Body of pancreas (tissue), 4 donors: ENCODE measurements at regions not wholly inside any gene's neighbourhood (a gene's known extent, or its start where the extent isn't known, plus 50 kb on each side); places are given as distances from the start of the nearest gene placed in this dataset.

ENCODE experiments used
- ATAC-seq: fragments of 150-250 bp; one replicate; pipeline ENCODE4 v1.9.1; 2016
- DNase-seq, 4 donors: peaks; one replicate each; pipeline ENCODE4 v3.0.0-alpha.2; 2019
- H3K27ac ChIP-seq, 4 donors: fragments of 200-600 bp; sonication (generic); 1 replicate in 3 of 4; 2 replicates in 1 of 4; pipeline versions ENCODE4 v1.5.1 to v1.6.1; 2016 to 2019; ENCODE audit warnings: mild to moderate bottlenecking in 1 of 4, mixed read lengths in 1 of 4, moderate library complexity in 1 of 4
- H3K27me3 ChIP-seq, 2 donors: fragments of 200-600 bp; sonication (generic); one replicate each; pipeline ENCODE4 v1.6.0; 2016; ENCODE audit warnings: mild to moderate bottlenecking in 1 of 2
- H3K36me3 ChIP-seq, 2 donors: fragments of 200-600 bp; sonication (generic); replicated peaks in 1 of 2; 2 replicates each; pipeline ENCODE4 v1.5.1; 2016; ENCODE audit warnings: low read depth in 2 of 2; ENCODE audit not compliant: insufficient read depth in 1 of 2
- H3K4me1 ChIP-seq: fragments of 200-600 bp; sonication (generic); one replicate; pipeline ENCODE4 v1.6.0; 2016
- H3K4me3 ChIP-seq, 2 donors: fragments of 200-600 bp; sonication (generic); 1 replicate in 1 of 2; 2 replicates in 1 of 2; pipeline ENCODE4 v1.5.1; 2016 to 2019
- H3K9me3 ChIP-seq, 3 donors: fragments of 200-600 bp; sonication (generic); 1 replicate in 2 of 3; 2 replicates in 1 of 3; pipeline ENCODE4 v1.5.1; 2016
- CTCF ChIP-seq, 7 experiments: fragments of 450-650 bp in 4 of 7; fragments of 200-600 bp in 3 of 7; sonication (generic) in 3 of 7; IDR thresholded peaks; one replicate each; pipeline ENCODE4 v1.5.1; 2016 to 2019; ENCODE audit warnings: antibody characterized with exemption in 7 of 7
- POLR2A ChIP-seq, 3 donors: fragments of 450-650 bp; IDR thresholded peaks; one replicate each; pipeline ENCODE4 v1.6.1; 2016; ENCODE audit warnings: antibody characterized with exemption in 3 of 3, mild to moderate bottlenecking in 2 of 3
- WGBS, 2 donors: methylation state at CpG; one replicate each; pipeline ENCODE4 v1.1.5; 2017; 5-methylcytosine and 5-hydroxymethylcytosine counted together
- intact Hi-C: fragments of 100-400 bp; cut with DNase I; formaldehyde crosslinking; loops from one replicate; pipeline ENCODE4 v1.15.1; 2023

- TF ChIP-seq POLR2A (IDR thresholded peaks at IDR 0.05) (no peak), CTCF (IDR thresholded peaks at IDR 0.05) (no peak)
- Histone ChIP-seq H3K36me3 (no peaks in the 10 kb centered on the region), H3K27ac (no peak overlapping the region), H3K4me3 (no peak overlapping the region), H3K27me3 (no peaks in the 10 kb centered on the region), H3K4me1 (no peaks in the 10 kb centered on the region), H3K9me3 (no peaks in the 10 kb centered on the region)
- intact Hi-C loops: no loop called here
- ATAC-seq (peak; percentile 82), DNase-seq (no peak)
- 51 to 57% methylated on average over 6 of the region's 6 CpGs for WGBS, 2 donors
Measured at GRCh38 chr6:11343963-11344723, 111.7 kb upstream of the NEDD9 start.

- ATAC-seq (no peak), DNase-seq (no peak)
- Histone ChIP-seq H3K27me3 (no peaks in the 10 kb centered on the region), H3K36me3 (no peaks in the 10 kb centered on the region), H3K9me3 (no peaks in the 10 kb centered on the region), H3K4me3 (no peak overlapping the region), H3K27ac (no peak overlapping the region), H3K4me1 (no peaks in the 10 kb centered on the region)
- TF ChIP-seq POLR2A (IDR thresholded peaks at IDR 0.05) (no peak), CTCF (IDR thresholded peaks at IDR 0.05) (no peak)
- intact Hi-C loops: no loop called here
- 70 to 75% methylated on average over 2 of the region's 2 CpGs for WGBS, 2 donors
Measured at GRCh38 chr6:11341867-11342266, 109.4 kb upstream of the NEDD9 start.

- intact Hi-C loops: no loop called here
- Histone ChIP-seq H3K9me3 (no peaks in the 10 kb centered on the region), H3K36me3 (no peaks in the 10 kb centered on the region), H3K4me3 (no peak overlapping the region), H3K4me1 (no peaks in the 10 kb centered on the region), H3K27ac (no peak overlapping the region), H3K27me3 (no peaks in the 10 kb centered on the region)
- 70 to 75% methylated on average over 3 of the region's 3 CpGs for WGBS, 2 donors
- ATAC-seq: no peak
- no peak for DNase-seq
- TF ChIP-seq CTCF (IDR thresholded peaks at IDR 0.05): no peak
- no peak for TF ChIP-seq POLR2A (IDR thresholded peaks at IDR 0.05)
Measured at GRCh38 chr6:11341303-11341702, 108.8 kb upstream of the NEDD9 start.

- H3K36me3 ChIP-seq: no peaks in the 10 kb centered on the region
- no peaks in the 10 kb centered on the region for H3K27me3 ChIP-seq
- H3K4me1 ChIP-seq: no peaks in the 10 kb centered on the region
- ATAC-seq (no peak), DNase-seq (no peak)
- WGBS, 2 donors: 50 to 54% methylated on average over 1 of the region's 1 CpG
- H3K4me3 ChIP-seq: no peak overlapping the region
- intact Hi-C loops: no loop called here
- no peaks in the 10 kb centered on the region for H3K9me3 ChIP-seq
- TF ChIP-seq POLR2A (IDR thresholded peaks at IDR 0.05) (no peak), CTCF (IDR thresholded peaks at IDR 0.05) (no peak)
- no peak overlapping the region for H3K27ac ChIP-seq
Measured at GRCh38 chr6:11339380-11339779, 106.9 kb upstream of the NEDD9 start.

GRCh38 chr6:11337306-11337705, 104.8 kb upstream of the NEDD9 start:
- intact Hi-C loops: no loop called here
- no peak overlapping the region for H3K4me3 ChIP-seq
- no peaks in the 10 kb centered on the region for H3K9me3 ChIP-seq
- 77 to 80% methylated on average over 5 of the region's 5 CpGs for WGBS, 2 donors
- TF ChIP-seq POLR2A (IDR thresholded peaks at IDR 0.05): no peak
- no peak for TF ChIP-seq CTCF (IDR thresholded peaks at IDR 0.05)
- no peaks in the 10 kb centered on the region for H3K36me3 ChIP-seq
- no peaks in the 10 kb centered on the region for H3K27me3 ChIP-seq
- DNase-seq: no peak
- H3K27ac ChIP-seq: no peak overlapping the region
- no peak for ATAC-seq
- no peaks in the 10 kb centered on the region for H3K4me1 ChIP-seq
